ENCODE measurements at regions not wholly inside any gene's neighbourhood (a gene's known extent, or its start where the extent isn't known, plus 50 kb on each side); places are given as distances from the start of the nearest gene placed in this dataset.
"Not testable (repeated sequence)": the region's sequence is repeated elsewhere in the genome, so short reads cannot be mapped to it uniquely, and the experiment has no call there.

- no peaks in the 10 kb centered on the region for H3K27me3 ChIP-seq (ENCODE audit: low read length)
- H3K9me2 ChIP-seq (replicated peaks; ENCODE audit: insufficient read depth, low read length): no peaks in the 10 kb centered on the region
- H3F3A ChIP-seq (ENCODE audit: insufficient read depth): no peaks in the 10 kb centered on the region
- H3K36me3 ChIP-seq (ENCODE audit: low read length): no peaks in the 10 kb centered on the region
- no peak overlapping the region for H3K4me3 ChIP-seq (ENCODE audit: insufficient read depth, low read length, poor library complexity, severe bottlenecking)
- no peaks in the 10 kb centered on the region for H3K9me3 ChIP-seq (ENCODE audit: insufficient read depth, low read length)
- no peaks in the 10 kb centered on the region for H3K79me2 ChIP-seq (ENCODE audit: insufficient read depth, low read length)
- H3K4me2 ChIP-seq (ENCODE audit: low read depth, low read length, poor library complexity, severe bottlenecking): no peak overlapping the region
- no peak for TF ChIP-seq EZH2phosphoT487 (conservative IDR thresholded peaks at IDR 0.05; ENCODE audit: low read length)
- TF ChIP-seq CTCF (IDR thresholded peaks at IDR 0.05; ENCODE audit: insufficient read depth, low read length, poor library complexity, severe bottlenecking): no peak
- no peak overlapping the region for H2AFZ ChIP-seq (ENCODE audit: low read depth, low read length, severe bottlenecking)
- no peaks in the 10 kb centered on the region for H4K20me1 ChIP-seq (ENCODE audit: low read depth, low read length)
- H3K27ac ChIP-seq (ENCODE audit: low read depth, low read length): no peak overlapping the region
- no peak overlapping the region for H3K9ac ChIP-seq (ENCODE audit: low read length)
These were observed 1116.0 kb upstream of the TMEM132C start for GRCh38 chr12:127150956-127151355.

- Histone ChIP-seq H3F3A (ENCODE audit: insufficient read depth) (no peaks in the 10 kb centered on the region), H3K4me3 (ENCODE audit: insufficient read depth, low read length, poor library complexity, severe bottlenecking) (no peak overlapping the region), H3K4me2 (ENCODE audit: low read depth, low read length, poor library complexity, severe bottlenecking) (no peak overlapping the region), H3K79me2 (ENCODE audit: insufficient read depth, low read length) (no peaks in the 10 kb centered on the region), H3K27me3 (ENCODE audit: low read length) (no peaks in the 10 kb centered on the region), H3K9me2 (replicated peaks; ENCODE audit: insufficient read depth, low read length) (no peaks in the 10 kb centered on the region), H2AFZ (ENCODE audit: low read depth, low read length, severe bottlenecking) (no peak overlapping the region), H3K36me3 (ENCODE audit: low read length) (no peaks in the 10 kb centered on the region), H3K9me3 (ENCODE audit: insufficient read depth, low read length) (no peaks in the 10 kb centered on the region), H3K9ac (ENCODE audit: low read length) (no peak overlapping the region), H4K20me1 (ENCODE audit: low read depth, low read length) (no peaks in the 10 kb centered on the region), H3K27ac (ENCODE audit: low read depth, low read length) (no peak overlapping the region)
- TF ChIP-seq EZH2phosphoT487 (conservative IDR thresholded peaks at IDR 0.05; ENCODE audit: low read length): no peak
- no peak for TF ChIP-seq CTCF (IDR thresholded peaks at IDR 0.05; ENCODE audit: insufficient read depth, low read length, poor library complexity, severe bottlenecking)
These were observed 1113.0 kb upstream of the TMEM132C start for GRCh38 chr12:127153996-127154395.

GRCh38 chr12:127154830-127155229, 1112.1 kb upstream of the TMEM132C start:
- not testable (repeated sequence) for H3K9me3 ChIP-seq (ENCODE audit: insufficient read depth, low read length); H3F3A ChIP-seq (ENCODE audit: insufficient read depth); H3K9me2 ChIP-seq (replicated peaks; ENCODE audit: insufficient read depth, low read length); H2AFZ ChIP-seq (ENCODE audit: low read depth, low read length, severe bottlenecking); H3K27me3 ChIP-seq (ENCODE audit: low read length); H3K79me2 ChIP-seq (ENCODE audit: insufficient read depth, low read length); H3K36me3 ChIP-seq (ENCODE audit: low read length); H3K9ac ChIP-seq (ENCODE audit: low read length); H3K27ac ChIP-seq (ENCODE audit: low read depth, low read length); H3K4me2 ChIP-seq (ENCODE audit: low read depth, low read length, poor library complexity, severe bottlenecking); H3K4me3 ChIP-seq (ENCODE audit: insufficient read depth, low read length, poor library complexity, severe bottlenecking); H4K20me1 ChIP-seq (ENCODE audit: low read depth, low read length)

GRCh38 chr12:127155935-127156619, 1110.9 kb upstream of the TMEM132C start:
- not testable (repeated sequence) for H3K79me2 ChIP-seq (ENCODE audit: insufficient read depth, low read length); H3K9ac ChIP-seq (ENCODE audit: low read length); H4K20me1 ChIP-seq (ENCODE audit: low read depth, low read length); H2AFZ ChIP-seq (ENCODE audit: low read depth, low read length, severe bottlenecking); H3K9me3 ChIP-seq (ENCODE audit: insufficient read depth, low read length); H3K27ac ChIP-seq (ENCODE audit: low read depth, low read length); H3K4me3 ChIP-seq (ENCODE audit: insufficient read depth, low read length, poor library complexity, severe bottlenecking); H3K9me2 ChIP-seq (replicated peaks; ENCODE audit: insufficient read depth, low read length); H3K36me3 ChIP-seq (ENCODE audit: low read length); H3K27me3 ChIP-seq (ENCODE audit: low read length); H3F3A ChIP-seq (ENCODE audit: insufficient read depth); H3K4me2 ChIP-seq (ENCODE audit: low read depth, low read length, poor library complexity, severe bottlenecking)

GRCh38 chr12:127157501-127158366, 1109.2 kb upstream of the TMEM132C start:
- H3K27ac ChIP-seq (ENCODE audit: low read depth, low read length); H2AFZ ChIP-seq (ENCODE audit: low read depth, low read length, severe bottlenecking); H4K20me1 ChIP-seq (ENCODE audit: low read depth, low read length); H3K9ac ChIP-seq (ENCODE audit: low read length); H3K9me3 ChIP-seq (ENCODE audit: insufficient read depth, low read length); H3F3A ChIP-seq (ENCODE audit: insufficient read depth); H3K4me2 ChIP-seq (ENCODE audit: low read depth, low read length, poor library complexity, severe bottlenecking); H3K9me2 ChIP-seq (replicated peaks; ENCODE audit: insufficient read depth, low read length); H3K4me3 ChIP-seq (ENCODE audit: insufficient read depth, low read length, poor library complexity, severe bottlenecking); H3K79me2 ChIP-seq (ENCODE audit: insufficient read depth, low read length); H3K36me3 ChIP-seq (ENCODE audit: low read length); H3K27me3 ChIP-seq (ENCODE audit: low read length): not testable (repeated sequence)
